ENCODE measurements at regions not wholly inside any gene's neighbourhood (a gene's known extent, or its start where the extent isn't known, plus 50 kb on each side); places are given as distances from the start of the nearest gene placed in this dataset.
A peak's percentile ranks its signal among the peaks of the same experiment; 100 is the strongest.
"Not testable (repeated sequence)": the region's sequence is repeated elsewhere in the genome, so short reads cannot be mapped to it uniquely, and the experiment has no call there.

DNA sequence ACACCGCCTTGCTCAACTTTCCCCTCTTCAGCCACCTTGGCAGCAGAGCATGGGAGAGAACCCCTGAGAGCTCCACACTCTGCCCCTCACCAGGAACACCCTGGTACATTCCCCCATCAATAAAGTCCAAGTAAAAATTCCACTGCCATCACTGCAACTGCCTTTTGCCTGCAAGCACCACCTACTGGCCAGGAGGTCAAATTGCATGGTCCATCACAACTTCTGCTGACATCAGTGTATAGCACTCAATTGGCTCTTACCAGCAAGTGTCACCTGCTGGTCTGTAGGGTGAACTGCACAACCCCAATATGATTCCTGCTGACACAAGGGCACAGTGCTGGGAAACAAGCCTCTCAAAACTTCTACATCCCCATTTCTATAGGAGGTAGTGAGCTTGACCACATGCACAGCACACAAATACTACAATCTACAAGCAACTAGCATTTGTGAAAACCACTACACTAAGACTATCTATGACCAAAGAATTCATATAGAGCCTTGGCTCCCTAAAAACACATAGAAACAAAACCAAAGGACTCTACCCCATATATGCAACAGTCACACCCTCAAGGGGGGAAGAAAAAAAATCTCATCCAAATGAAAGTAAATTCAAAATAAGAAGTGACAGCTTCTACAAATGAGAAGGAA is 69.2 kb downstream of the FASLG start:
- H3K27me3 ChIP-seq (replicated peaks; ENCODE audit: control insufficient read depth, insufficient read depth, low read length, poor library complexity, severe bottlenecking), result no peaks in the 10 kb centered on the region
- DNase-seq, result peak in 2 of 3 donors; percentile 15 to 40
- no peak overlapping the region for H3K27ac ChIP-seq (ENCODE audit: insufficient read depth, low read length, poor library complexity, severe bottlenecking)

DNA sequence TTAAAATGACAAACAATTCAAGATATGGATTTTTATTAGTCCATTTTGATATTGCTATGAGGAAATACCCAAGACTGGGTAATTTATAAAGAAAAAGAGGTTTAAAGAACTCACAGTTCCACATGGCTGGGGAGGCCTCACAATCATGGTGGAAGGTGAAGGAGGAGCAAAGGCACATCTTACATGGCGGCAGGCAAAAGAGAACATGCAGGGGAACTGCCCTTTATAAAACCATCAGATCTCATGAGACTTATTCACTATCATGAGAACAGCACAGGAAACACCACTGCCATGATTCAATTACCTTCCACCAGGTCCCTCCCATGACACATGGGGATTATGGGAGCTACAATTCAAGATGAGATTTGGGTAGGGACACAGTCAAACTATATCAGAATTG is 69.8 kb downstream of the FASLG start:
- not testable (repeated sequence) for H3K27me3 ChIP-seq (replicated peaks; ENCODE audit: control insufficient read depth, insufficient read depth, low read length, poor library complexity, severe bottlenecking); DNase-seq; H3K27ac ChIP-seq (ENCODE audit: insufficient read depth, low read length, poor library complexity, severe bottlenecking); H3K4me3 ChIP-seq (ENCODE audit: insufficient read depth, low read depth, low read length, poor library complexity, severe bottlenecking); H3K36me3 ChIP-seq (ENCODE audit: control insufficient read depth, insufficient read depth, low read length); H3K9me3 ChIP-seq (ENCODE audit: control insufficient read depth, low read length); H3K4me1 ChIP-seq (ENCODE audit: control insufficient read depth, insufficient read depth, low read length, poor library complexity, severe bottlenecking)

More for the DNA sequence above, 69.2 kb downstream of the FASLG start:
- Histone ChIP-seq H3K4me3 (ENCODE audit: insufficient read depth, low read depth, low read length, poor library complexity, severe bottlenecking) (no peak overlapping the region), H3K9me3 (ENCODE audit: control insufficient read depth, low read length) (no peaks in the 10 kb centered on the region), H3K4me1 (ENCODE audit: control insufficient read depth, insufficient read depth, low read length, poor library complexity, severe bottlenecking) (no peaks in the 10 kb centered on the region), H3K36me3 (ENCODE audit: control insufficient read depth, insufficient read depth, low read length) (no peaks in the 10 kb centered on the region)

DNA sequence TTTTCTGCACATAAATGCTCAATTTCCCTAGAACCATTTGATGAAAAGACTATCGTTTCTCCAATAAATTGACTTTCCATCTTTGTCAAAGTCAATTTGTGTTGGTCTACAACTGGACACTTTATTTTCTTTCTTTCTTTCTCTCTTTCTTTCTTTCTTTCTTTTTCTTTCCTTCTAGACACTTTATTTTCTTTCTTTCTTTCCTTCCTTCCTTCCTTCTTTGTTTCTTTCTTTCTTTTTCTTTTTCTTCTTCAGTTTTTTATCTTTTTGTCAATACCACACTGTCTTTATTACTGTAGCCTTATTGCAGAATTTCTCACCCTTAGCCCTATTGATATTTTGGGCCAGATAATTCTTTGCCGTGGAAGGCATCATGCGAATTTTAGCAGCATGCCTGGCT is 73.5 kb downstream of the FASLG start:
- Histone ChIP-seq H3K9me3 (ENCODE audit: control insufficient read depth, low read length) (no peaks in the 10 kb centered on the region), H3K4me1 (ENCODE audit: control insufficient read depth, insufficient read depth, low read length, poor library complexity, severe bottlenecking) (no peaks in the 10 kb centered on the region), H3K27me3 (replicated peaks; ENCODE audit: control insufficient read depth, insufficient read depth, low read length, poor library complexity, severe bottlenecking) (no peaks in the 10 kb centered on the region)

DNA sequence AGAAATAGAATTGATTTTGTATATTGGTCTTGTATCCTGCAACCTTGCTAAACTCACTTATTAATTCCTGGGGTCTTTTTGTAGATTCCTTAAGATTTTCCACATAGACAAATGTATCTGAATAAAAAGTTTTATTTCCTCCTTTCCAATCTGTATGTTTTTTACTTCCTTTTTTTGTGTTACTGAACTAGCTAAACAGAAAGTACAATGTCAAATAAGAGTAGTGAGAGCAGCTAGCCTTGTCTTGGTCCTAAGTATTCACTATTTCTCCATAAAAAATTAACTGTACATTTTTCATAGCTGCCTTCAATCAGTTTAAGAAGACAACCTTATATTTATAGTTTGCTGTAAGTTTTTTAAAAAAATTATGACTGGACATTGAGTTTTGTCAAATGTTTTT is 74.9 kb downstream of the FASLG start:
- H3K4me3 ChIP-seq (ENCODE audit: insufficient read depth, low read depth, low read length, poor library complexity, severe bottlenecking), result no peak overlapping the region
- H3K27me3 ChIP-seq (replicated peaks; ENCODE audit: control insufficient read depth, insufficient read depth, low read length, poor library complexity, severe bottlenecking), result no peaks in the 10 kb centered on the region
- H3K27ac ChIP-seq (ENCODE audit: insufficient read depth, low read length, poor library complexity, severe bottlenecking), result no peak overlapping the region
- H3K4me1 ChIP-seq (ENCODE audit: control insufficient read depth, insufficient read depth, low read length, poor library complexity, severe bottlenecking), result no peaks in the 10 kb centered on the region
- no peak for DNase-seq
- no peaks in the 10 kb centered on the region for H3K36me3 ChIP-seq (ENCODE audit: control insufficient read depth, insufficient read depth, low read length)
- H3K9me3 ChIP-seq (ENCODE audit: control insufficient read depth, low read length), result no peaks in the 10 kb centered on the region

More for the DNA sequence above, 73.5 kb downstream of the FASLG start:
- Histone ChIP-seq H3K36me3 (ENCODE audit: control insufficient read depth, insufficient read depth, low read length) (no peaks in the 10 kb centered on the region), H3K4me3 (ENCODE audit: insufficient read depth, low read depth, low read length, poor library complexity, severe bottlenecking) (no peak overlapping the region), H3K27ac (ENCODE audit: insufficient read depth, low read length, poor library complexity, severe bottlenecking) (no peak overlapping the region)
- DNase-seq, result no peak

DNA sequence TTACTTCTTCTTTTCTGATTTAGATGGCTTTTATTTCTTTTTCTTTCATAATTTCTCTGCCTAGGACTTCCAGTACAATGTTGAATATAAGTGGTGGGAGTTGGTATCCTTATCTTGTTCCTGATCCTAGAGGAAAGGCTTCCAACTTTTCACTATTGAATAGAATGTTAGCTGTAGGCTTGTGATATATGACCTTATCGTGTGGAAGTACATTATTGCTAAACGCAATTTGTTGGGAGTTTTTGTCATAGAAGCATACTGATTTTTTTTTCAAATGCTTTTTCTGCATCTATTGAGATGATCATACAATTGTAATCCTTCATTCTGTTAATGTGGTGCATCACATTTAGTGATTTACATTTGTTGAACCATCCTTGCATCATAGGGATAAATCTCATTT is 79.5 kb downstream of the FASLG start:
- Histone ChIP-seq H3K27me3 (replicated peaks; ENCODE audit: control insufficient read depth, insufficient read depth, low read length, poor library complexity, severe bottlenecking) (no peaks in the 10 kb centered on the region), H3K4me3 (ENCODE audit: insufficient read depth, low read depth, low read length, poor library complexity, severe bottlenecking) (no peak overlapping the region), H3K36me3 (ENCODE audit: control insufficient read depth, insufficient read depth, low read length) (no peaks in the 10 kb centered on the region), H3K27ac (ENCODE audit: insufficient read depth, low read length, poor library complexity, severe bottlenecking) (no peak overlapping the region), H3K9me3 (ENCODE audit: control insufficient read depth, low read length) (no peaks in the 10 kb centered on the region), H3K4me1 (ENCODE audit: control insufficient read depth, insufficient read depth, low read length, poor library complexity, severe bottlenecking) (no peaks in the 10 kb centered on the region)
- DNase-seq, result no peak

DNA sequence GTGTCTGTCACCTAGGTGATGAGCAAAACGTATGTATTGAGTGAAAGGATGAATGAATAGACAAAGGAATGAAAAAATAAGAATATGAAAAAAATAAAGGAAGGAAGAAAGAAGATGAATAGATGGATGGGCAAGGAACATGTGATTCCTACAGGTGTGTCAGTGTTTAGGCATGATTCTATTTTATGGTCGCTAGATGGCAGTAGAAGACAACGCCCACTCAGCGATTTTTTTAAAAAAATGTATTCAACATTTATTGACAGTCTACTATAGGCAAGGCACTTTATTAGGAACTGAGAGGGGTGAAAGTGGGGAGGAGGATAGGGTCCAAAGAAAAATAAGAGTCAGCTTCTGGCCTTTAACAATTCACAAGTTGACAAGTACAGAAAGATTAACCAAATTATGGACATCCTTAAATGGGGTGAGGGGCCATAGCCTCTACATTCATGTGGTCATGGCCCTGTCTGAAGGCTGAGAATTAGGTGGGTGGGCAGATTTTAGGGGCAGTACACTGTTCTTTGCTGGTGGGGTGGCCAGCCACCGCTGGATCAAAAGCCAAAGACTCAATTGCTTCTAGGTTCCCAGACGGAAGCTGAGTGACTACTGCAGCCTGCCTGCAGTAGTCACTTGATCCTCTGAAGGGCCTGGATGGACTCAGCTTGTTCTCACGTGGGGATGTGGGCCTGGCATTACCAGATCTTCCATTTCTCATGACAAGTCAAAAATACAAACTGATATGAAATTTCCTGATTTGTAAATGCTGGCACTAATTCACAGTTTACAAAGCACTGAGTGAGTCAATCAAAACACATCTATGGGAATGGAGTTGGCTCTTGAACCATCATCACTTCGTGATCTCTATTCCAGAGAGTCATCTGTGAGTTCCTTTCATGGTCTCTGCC is 83.9 kb downstream of the FASLG start:
- no peak for DNase-seq
- H3K27ac ChIP-seq (ENCODE audit: insufficient read depth, low read length, poor library complexity, severe bottlenecking), result no peak overlapping the region

DNA sequence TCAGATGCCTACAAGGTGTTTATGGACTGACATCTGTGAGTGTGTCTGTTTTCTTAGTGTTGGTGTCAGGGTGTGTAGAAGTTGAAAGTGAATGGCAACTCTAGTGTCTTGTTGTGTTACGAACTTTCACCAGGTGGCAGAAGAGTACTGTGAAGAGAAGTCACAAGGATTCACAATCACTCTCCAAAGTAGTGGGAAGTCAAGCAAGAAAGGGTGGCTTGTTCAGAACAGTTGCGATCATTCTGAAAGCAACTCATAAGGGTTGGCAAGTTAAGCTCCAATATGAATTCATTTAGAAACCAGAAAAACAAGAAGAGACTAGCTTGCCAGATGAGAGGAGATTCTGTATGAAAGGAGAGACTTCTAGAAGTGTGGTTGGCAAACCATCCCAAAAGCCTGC is 86.1 kb downstream of the FASLG start:
- no peaks in the 10 kb centered on the region for H3K36me3 ChIP-seq (ENCODE audit: control insufficient read depth, insufficient read depth, low read length)
- H3K27ac ChIP-seq (ENCODE audit: insufficient read depth, low read length, poor library complexity, severe bottlenecking), result no peak overlapping the region
- H3K27me3 ChIP-seq (replicated peaks; ENCODE audit: control insufficient read depth, insufficient read depth, low read length, poor library complexity, severe bottlenecking), result no peaks in the 10 kb centered on the region
- peak in 1 of 3 donors; percentile 15 for DNase-seq
- no peaks in the 10 kb centered on the region for H3K9me3 ChIP-seq (ENCODE audit: control insufficient read depth, low read length)
- peaks cover 25% of the 10 kb centered on the region for H3K4me1 ChIP-seq (ENCODE audit: control insufficient read depth, insufficient read depth, low read length, poor library complexity, severe bottlenecking)
- H3K4me3 ChIP-seq (ENCODE audit: insufficient read depth, low read depth, low read length, poor library complexity, severe bottlenecking), result no peak overlapping the region

More for the DNA sequence above, 83.9 kb downstream of the FASLG start:
- Histone ChIP-seq H3K9me3 (ENCODE audit: control insufficient read depth, low read length) (no peaks in the 10 kb centered on the region), H3K27me3 (replicated peaks; ENCODE audit: control insufficient read depth, insufficient read depth, low read length, poor library complexity, severe bottlenecking) (no peaks in the 10 kb centered on the region), H3K36me3 (ENCODE audit: control insufficient read depth, insufficient read depth, low read length) (no peaks in the 10 kb centered on the region), H3K4me3 (ENCODE audit: insufficient read depth, low read depth, low read length, poor library complexity, severe bottlenecking) (no peak overlapping the region), H3K4me1 (ENCODE audit: control insufficient read depth, insufficient read depth, low read length, poor library complexity, severe bottlenecking) (peaks cover 25% of the 10 kb centered on the region)

DNA sequence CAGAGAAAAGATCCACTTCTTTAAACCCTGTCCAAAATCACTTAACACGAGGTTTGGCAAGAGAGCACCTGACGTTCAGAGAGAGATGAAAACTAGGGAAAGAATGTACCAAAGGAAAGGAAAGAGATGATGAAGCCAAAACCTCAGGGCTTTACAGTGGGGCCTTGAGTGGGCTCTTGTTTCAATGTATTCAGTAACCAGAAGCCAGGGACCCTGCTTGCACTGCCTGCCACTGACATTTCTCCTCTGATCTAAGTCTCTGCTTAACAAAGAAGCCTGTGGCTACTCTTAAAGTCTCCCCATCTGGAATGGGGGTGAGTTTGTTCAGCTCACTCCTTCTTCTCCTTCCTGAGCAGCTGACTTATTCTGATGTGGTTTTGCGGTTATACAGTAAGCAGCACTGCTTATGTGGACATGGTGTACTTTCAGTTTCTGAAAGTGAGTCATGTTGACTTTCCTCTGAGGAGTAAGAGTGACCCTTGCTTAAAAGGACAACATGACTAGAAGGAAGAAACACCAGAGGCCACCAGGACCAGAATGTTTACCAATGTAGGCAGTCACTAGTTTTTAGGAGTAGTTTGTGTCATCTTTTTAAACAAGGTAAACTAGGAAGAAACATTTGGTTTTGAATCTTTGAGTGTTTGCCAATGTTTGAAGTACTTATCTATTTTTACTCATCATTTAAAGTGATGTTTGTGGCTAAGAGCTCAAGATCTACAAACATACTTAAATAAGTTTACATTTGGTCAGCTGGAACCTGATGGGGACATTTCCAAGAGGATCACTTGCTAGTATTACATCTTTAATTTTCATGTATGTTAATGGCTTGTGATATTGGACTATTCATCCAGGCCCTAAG is 87.4 kb downstream of the FASLG start:
- H3K27ac ChIP-seq (ENCODE audit: insufficient read depth, low read length, poor library complexity, severe bottlenecking), result no peak overlapping the region
- no peak overlapping the region for H3K4me3 ChIP-seq (ENCODE audit: insufficient read depth, low read depth, low read length, poor library complexity, severe bottlenecking)
- no peaks in the 10 kb centered on the region for H3K9me3 ChIP-seq (ENCODE audit: control insufficient read depth, low read length)
- DNase-seq, result peak in 2 of 3 donors; percentile 4 to 27
- no peaks in the 10 kb centered on the region for H3K27me3 ChIP-seq (replicated peaks; ENCODE audit: control insufficient read depth, insufficient read depth, low read length, poor library complexity, severe bottlenecking)
- peaks cover 25% of the 10 kb centered on the region for H3K4me1 ChIP-seq (ENCODE audit: control insufficient read depth, insufficient read depth, low read length, poor library complexity, severe bottlenecking)
- no peaks in the 10 kb centered on the region for H3K36me3 ChIP-seq (ENCODE audit: control insufficient read depth, insufficient read depth, low read length)

DNA sequence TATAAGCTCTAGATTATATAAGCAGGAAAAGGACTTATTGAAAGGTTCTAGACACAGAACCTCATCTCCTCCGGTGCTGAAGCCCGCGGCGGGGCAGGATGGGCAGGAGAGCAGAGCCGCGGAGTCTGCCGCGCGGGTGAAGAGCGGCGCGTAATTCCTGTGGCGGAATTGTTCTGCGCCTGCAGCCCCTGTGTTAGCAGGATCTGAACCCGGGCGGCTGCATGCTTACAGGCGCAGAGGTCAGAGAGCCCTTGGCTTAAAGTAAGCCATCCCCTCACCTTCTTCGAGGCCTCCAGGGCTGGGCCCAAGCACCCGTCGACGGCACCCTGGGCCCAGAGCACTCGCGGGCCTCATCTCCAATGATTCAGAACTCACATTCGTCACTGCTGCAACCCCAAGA is 89.3 kb downstream of the FASLG start:
- DNase-seq, result no peak
- H3K27me3 ChIP-seq (replicated peaks; ENCODE audit: control insufficient read depth, insufficient read depth, low read length, poor library complexity, severe bottlenecking), result no peaks in the 10 kb centered on the region
- no peaks in the 10 kb centered on the region for H3K9me3 ChIP-seq (ENCODE audit: control insufficient read depth, low read length)
- H3K4me3 ChIP-seq (ENCODE audit: insufficient read depth, low read depth, low read length, poor library complexity, severe bottlenecking), result no peak overlapping the region
- no peak overlapping the region for H3K27ac ChIP-seq (ENCODE audit: insufficient read depth, low read length, poor library complexity, severe bottlenecking)
- no peaks in the 10 kb centered on the region for H3K36me3 ChIP-seq (ENCODE audit: control insufficient read depth, insufficient read depth, low read length)
- H3K4me1 ChIP-seq (ENCODE audit: control insufficient read depth, insufficient read depth, low read length, poor library complexity, severe bottlenecking), result peaks cover 25% of the 10 kb centered on the region
